Ishikawa (cell line): ENCODE measurements at regions not wholly inside any gene's neighbourhood (a gene's known extent, or its start where the extent isn't known, plus 50 kb on each side); places are given as distances from the start of the nearest gene placed in this dataset.

ENCODE experiments used
- CEBPB ChIP-seq: IDR thresholded peaks from 2 replicates; pipeline ENCODE4 v1.6.1; 2012
- CREB1 ChIP-seq: IDR thresholded peaks from 2 replicates; pipeline ENCODE4 v1.6.1; 2012; ENCODE audit warnings: low read depth
- EP300 ChIP-seq: IDR thresholded peaks from 2 replicates; pipeline ENCODE4 v1.6.1; 2012; ENCODE audit warnings: borderline replicate concordance
- MAX ChIP-seq: IDR thresholded peaks from 2 replicates; pipeline ENCODE4 v1.6.1; 2012
- RAD21 ChIP-seq: IDR thresholded peaks from 2 replicates; pipeline ENCODE4 v1.6.1; 2012; ENCODE audit warnings: low read depth
- TEAD4 ChIP-seq: IDR thresholded peaks from 2 replicates; pipeline ENCODE4 v1.6.1; 2012
- USF1 ChIP-seq: IDR thresholded peaks from 2 replicates; pipeline ENCODE4 v1.6.1; 2012
- YY1 ChIP-seq: IDR thresholded peaks from 2 replicates; pipeline ENCODE4 v1.6.1; 2012; ENCODE audit warnings: low read depth

DNA sequence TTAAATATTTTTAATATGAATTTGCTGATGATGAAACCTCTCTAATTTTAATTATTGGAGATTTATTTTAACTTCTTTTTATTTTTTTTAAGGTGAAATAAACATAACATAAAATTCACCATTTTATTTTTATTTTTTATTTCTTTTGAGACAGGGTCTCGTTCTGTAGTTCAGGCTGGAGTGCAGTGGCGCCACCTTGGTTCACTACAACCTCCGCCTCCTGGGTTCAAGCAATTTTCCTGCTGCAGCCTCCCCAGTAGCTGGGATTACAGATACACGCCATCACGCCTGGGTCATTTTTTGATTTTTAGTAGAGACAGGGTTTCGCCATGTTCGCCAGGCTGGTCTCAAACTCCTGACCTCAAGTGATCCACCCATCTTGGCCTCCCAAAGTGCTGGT, 402.9 kb downstream of the PRR16 start:
- TF ChIP-seq TEAD4, result no peak
- no peak for TF ChIP-seq EP300
- no peak for TF ChIP-seq USF1
- no peak for TF ChIP-seq RAD21
- TF ChIP-seq MAX, result no peak
- TF ChIP-seq CEBPB, result no peak
- no peak for TF ChIP-seq CREB1
- no peak for TF ChIP-seq YY1
